GM12878 (cell line): ENCODE measurements at regions not wholly inside any gene's neighbourhood (a gene's known extent, or its start where the extent isn't known, plus 50 kb on each side); places are given as distances from the start of the nearest gene placed in this dataset.

Experiments
- ATAC-seq: fragments of 200-7000 bp; cut with Tn5 transposase; 3 replicates; pipeline ENCODE4 v1.9.1; 2020; ENCODE audit warnings: mild to moderate bottlenecking, moderate library complexity
- BruUV-seq: library from RNA; stranded (reverse); fragments of 400-500 nt; replicated peaks from 2 replicates; lab custom pipeline; 2021; lab: Mats Ljungman, UMichigan
- CTCF ChIA-PET: fragments of 300-600 bp; sonication (Branson Sonifier 250); formaldehyde crosslinking; extraction: SDS; loops from one replicate; lab custom pipeline; 2021; ENCODE audit warnings: inconsistent platforms; lab: Yijun Ruan, JAX
- POLR2A ChIA-PET: fragments of 350-600 bp; formaldehyde crosslinking; extraction: SDS; loops from one replicate; lab custom pipeline; 2021; ENCODE audit warnings: inconsistent platforms; lab: Charles Lee
- RAD21 ChIA-PET: fragments of 300-600 bp; sonication (Branson Sonifier 250); formaldehyde crosslinking; loops from one replicate; lab custom pipeline; 2023; ENCODE audit warnings: antibody characterized with exemption; ENCODE audit not compliant: unreplicated experiment; lab: Charles Lee
- SMC1A ChIA-PET: fragments of 300-600 bp; sonication (Branson Sonifier 250); formaldehyde crosslinking; loops from one replicate; lab custom pipeline; 2023; ENCODE audit not compliant: unreplicated experiment, uncharacterized antibody; lab: Charles Lee
- DNase-seq: peaks from one replicate; pipeline ENCODE4 v3.0.0-alpha.2; 2011; ENCODE audit warnings: low read depth, low spot score
- FAIRE-seq: peaks from 3 replicates; lab custom pipeline; 2011; peaks lifted over from hg19 to GRCh38; lab: Jason Lieb, UNC
- H2AFZ ChIP-seq: 2 replicates; pipeline ENCODE4 v1.6.0; 2011; ENCODE audit warnings: low read depth, low read length, control low read depth; ENCODE audit not compliant: control insufficient read depth
- H3K27ac ChIP-seq: 2 replicates; pipeline ENCODE4 v1.5.1; 2011; ENCODE audit warnings: control low read depth; ENCODE audit not compliant: control insufficient read depth, insufficient read depth
- H3K27me3 ChIP-seq, 2 experiments: replicated peaks in 1 of 2; 2 replicates each; pipeline versions ENCODE4 v1.6.0 to v1.6.1; 2011; ENCODE audit warnings: low read length in 1 of 2; ENCODE audit not compliant: control insufficient read depth in 2 of 2, insufficient read depth in 2 of 2
- H3K36me3 ChIP-seq, 2 experiments: 2 replicates each; pipeline ENCODE4 v1.5.1; 2011; ENCODE audit warnings: low read length in 1 of 2; ENCODE audit not compliant: control insufficient read depth in 2 of 2, insufficient read depth in 2 of 2
- H3K4me1 ChIP-seq: 2 replicates; pipeline ENCODE4 v1.6.1; 2011; ENCODE audit warnings: mild to moderate bottlenecking, low read length, moderate library complexity, mixed read lengths; ENCODE audit not compliant: control insufficient read depth, insufficient read depth
- H3K4me2 ChIP-seq: 2 replicates; pipeline ENCODE4 v1.6.0; 2011; ENCODE audit warnings: control low read depth; ENCODE audit not compliant: control insufficient read depth, insufficient read depth
- H3K4me3 ChIP-seq: fragments of 200-600 bp; sonication (generic); 2 replicates; pipeline ENCODE4 v1.5.1; 2016
- H3K79me2 ChIP-seq: 2 replicates; pipeline ENCODE4 v1.6.0; 2011; ENCODE audit warnings: low read length; ENCODE audit not compliant: control insufficient read depth, insufficient read depth
- H3K9ac ChIP-seq: 2 replicates; pipeline ENCODE4 v1.8.0; 2011; ENCODE audit warnings: low read length, control low read depth, mixed read lengths; ENCODE audit not compliant: control insufficient read depth, insufficient read depth
- H3K9me3 ChIP-seq: replicated peaks from 3 replicates; pipeline ENCODE4 v1.5.1; 2011; ENCODE audit warnings: mild to moderate bottlenecking, low read length; ENCODE audit not compliant: control insufficient read depth, insufficient read depth
- H4K20me1 ChIP-seq: 2 replicates; pipeline ENCODE4 v1.6.0; 2011; ENCODE audit not compliant: control insufficient read depth, insufficient read depth
- CBFB ChIP-seq: IDR thresholded peaks from 2 replicates; pipeline ENCODE4 v1.6.1; 2016; ENCODE audit warnings: antibody characterized with exemption, low read depth
- CBX5 ChIP-seq: sonication (generic); IDR thresholded peaks from 2 replicates; pipeline ENCODE4 v1.6.1; 2016; ENCODE audit warnings: low read depth, moderate library complexity, mild to moderate bottlenecking, inconsistent platforms
- IKZF2 ChIP-seq, 2 experiments: fragments of 450-650 bp; IDR thresholded peaks; 2 replicates each; pipeline ENCODE4 v1.6.1; 2017; ENCODE audit warnings: mild to moderate bottlenecking in 2 of 2, moderate library complexity in 2 of 2
- NR2C1 ChIP-seq: fragments of 450-650 bp; IDR thresholded peaks from 2 replicates; pipeline ENCODE4 v1.6.1; 2017; ENCODE audit warnings: antibody characterized with exemption, mild to moderate bottlenecking, moderate library complexity
- POLR2A ChIP-seq: IDR thresholded peaks from 2 replicates; pipeline ENCODE4 v1.6.1; 2011; ENCODE audit warnings: low read depth, mild to moderate bottlenecking, low read length
- POU2F2 ChIP-seq: IDR thresholded peaks from 3 replicates; pipeline ENCODE4 v1.6.1; 2011; ENCODE audit warnings: low read depth, mild to moderate bottlenecking, low read length, borderline replicate concordance
- REST ChIP-seq: IDR thresholded peaks from 2 replicates; pipeline ENCODE4 v1.6.1; 2012; ENCODE audit warnings: mild to moderate bottlenecking, low read depth, low read length
- SKIL ChIP-seq: fragments of 450-650 bp; IDR thresholded peaks from 2 replicates; pipeline ENCODE4 v1.6.1; 2017; ENCODE audit warnings: mild to moderate bottlenecking, low read depth, inconsistent platforms; ENCODE audit not compliant: poor library complexity, severe bottlenecking
- SP1 ChIP-seq: IDR thresholded peaks from one replicate; pipeline ENCODE4 v1.6.1; 2011; ENCODE audit warnings: low read depth, low read length
- SREBF1 ChIP-seq: IDR thresholded peaks from 2 replicates; pipeline ENCODE4 v1.6.1; 2012; ENCODE audit warnings: mild to moderate bottlenecking, low read length
- STAT1 ChIP-seq: fragments of 450-650 bp; conservative IDR thresholded peaks from 2 replicates; pipeline ENCODE4 v1.6.1; 2014; ENCODE audit warnings: antibody characterized with exemption, mild to moderate bottlenecking
- SUPT20H ChIP-seq: IDR thresholded peaks from 2 replicates; pipeline ENCODE4 v1.6.1; 2011; ENCODE audit warnings: low read depth, mild to moderate bottlenecking, low read length, moderate library complexity, borderline replicate concordance; ENCODE audit not compliant: control insufficient read depth
- SUZ12 ChIP-seq: fragments of 200-600 bp; sonication (generic); IDR thresholded peaks from one replicate; pipeline ENCODE4 v1.6.1; 2018; ENCODE audit warnings: antibody characterized with exemption, mild to moderate bottlenecking; ENCODE audit not compliant: unreplicated experiment
- USF2 ChIP-seq: IDR thresholded peaks from 2 replicates; pipeline ENCODE4 v1.6.1; 2011; ENCODE audit warnings: low read depth, low read length, improper control_type of control experiment, borderline replicate concordance
- ZNF217 ChIP-seq: fragments of 450-650 bp; IDR thresholded peaks from 2 replicates; pipeline ENCODE4 v1.6.1; 2017; ENCODE audit warnings: antibody characterized with exemption, mild to moderate bottlenecking
- in situ Hi-C: fragments of 300-500 bp; cut with MboI; formaldehyde crosslinking; loops from 9 replicates; pipeline ENCODE4 v1.14.3; 2018; ENCODE audit warnings: mixed read lengths
- intact Hi-C: fragments of 100-400 bp; cut with micrococcal nuclease; formaldehyde crosslinking; loops from one replicate; pipeline ENCODE4 v1.14.2; 2022; ENCODE audit not compliant: unreplicated experiment

- Histone ChIP-seq H3K36me3 (no peaks in the 10 kb centered on the region), H3K27me3 (no peaks in the 10 kb centered on the region), H3K27ac (no peak overlapping the region), H3K4me2 (no peak overlapping the region), H3K4me1 (no peaks in the 10 kb centered on the region), H3K9me3 (no peaks in the 10 kb centered on the region), H4K20me1 (no peaks in the 10 kb centered on the region), H3K79me2 (no peaks in the 10 kb centered on the region), H3K4me3 (no peak overlapping the region), H2AFZ (no peak overlapping the region), H3K9ac (no peak overlapping the region)
- DNase-seq (no peak), ATAC-seq (no peak), FAIRE-seq (no peak)
- BruUV-seq, result no TSS peak
- ChIA-PET RAD21 (no interaction called here), SMC1A (no interaction called here), POLR2A (no interaction called here), CTCF (no interaction called here)
- intact Hi-C loops, result no loop called here
- in situ Hi-C loops, result no loop called here
- TF ChIP-seq SREBF1, result no peak
- TF ChIP-seq ZNF217, result no peak
- TF ChIP-seq SUPT20H, result no peak
- no peak for TF ChIP-seq NR2C1
- no peak for TF ChIP-seq USF2
- no peak for TF ChIP-seq REST
- TF ChIP-seq SP1, result no peak
- TF ChIP-seq SUZ12, result no peak
- TF ChIP-seq IKZF2 (IDR thresholded peaks at IDR 0.05), result no peak
- TF ChIP-seq POLR2A, result no peak
- TF ChIP-seq POU2F2, result no peak
- TF ChIP-seq CBX5, result no peak
- TF ChIP-seq STAT1, result no peak
- no peak for TF ChIP-seq SKIL
- no peak for TF ChIP-seq CBFB
Measured at GRCh38 chr10:90396721-90397120, 461.1 kb downstream of the HTR7 start.
